Neural cell (in vitro differentiated cells): ENCODE measurements at regions not wholly inside any gene's neighbourhood (a gene's known extent, or its start where the extent isn't known, plus 50 kb on each side); places are given as distances from the start of the nearest gene placed in this dataset.

Source experiments
- H2AFZ ChIP-seq: fragments of 200-600, 300-800 bp; sonication (generic), shearing (Covaris generic); 2 replicates; pipeline ENCODE4 v1.6.0; 2014; ENCODE audit warnings: low read depth, mild to moderate bottlenecking, antibody characterized with exemption, low read length, moderate library complexity
- H3F3A ChIP-seq: fragments of 200-600 bp; shearing (Covaris generic); 2 replicates; pipeline ENCODE4 v1.6.1; 2016; ENCODE audit warnings: mild to moderate bottlenecking, moderate library complexity, mixed read lengths, antibody characterized with exemption, low read length; ENCODE audit not compliant: insufficient read depth, poor library complexity, severe bottlenecking
- H3K27ac ChIP-seq: fragments of 200-600, 300-800 bp; sonication (generic), shearing (Covaris generic); 2 replicates; pipeline ENCODE4 v1.5.1; 2014; ENCODE audit warnings: mild to moderate bottlenecking, low read length, moderate library complexity
- H3K27me3 ChIP-seq: fragments of 300-800, 200-600 bp; sonication (generic), shearing (Covaris generic); 2 replicates; pipeline ENCODE4 v1.6.0; 2014; ENCODE audit warnings: mild to moderate bottlenecking, low read depth, low read length, moderate library complexity; ENCODE audit not compliant: insufficient read depth
- H3K36me3 ChIP-seq: fragments of 300-800, 200-600 bp; sonication (generic), shearing (Covaris generic); 2 replicates; pipeline ENCODE4 v1.5.1; 2014; ENCODE audit warnings: mild to moderate bottlenecking, antibody characterized with exemption, low read length, moderate library complexity; ENCODE audit not compliant: insufficient read depth
- H3K4me2 ChIP-seq: fragments of 300-800, 200-600 bp; sonication (generic), shearing (Covaris generic); 2 replicates; pipeline ENCODE4 v1.6.0; 2014; ENCODE audit warnings: mild to moderate bottlenecking, low read length
- H3K4me3 ChIP-seq: fragments of 300-800, 200-600 bp; sonication (generic), shearing (Covaris generic); 2 replicates; pipeline ENCODE4 v1.5.1; 2014; ENCODE audit warnings: mild to moderate bottlenecking, low read length, moderate library complexity
- H3K79me2 ChIP-seq: fragments of 200-600 bp; shearing (Covaris generic); replicated peaks from 2 replicates; pipeline ENCODE4 v1.6.0; 2014; ENCODE audit warnings: mild to moderate bottlenecking, low read length, moderate library complexity; ENCODE audit not compliant: insufficient read depth
- H3K9ac ChIP-seq: fragments of 300-800, 200-600 bp; sonication (generic), shearing (Covaris generic); 2 replicates; pipeline ENCODE4 v1.6.1; 2016; ENCODE audit warnings: mild to moderate bottlenecking, low read length, mixed read lengths
- H3K9me2 ChIP-seq: fragments of 200-600 bp; shearing (Covaris generic); 2 replicates; pipeline ENCODE4 v1.6.1; 2016; ENCODE audit warnings: mild to moderate bottlenecking, low read length, mixed read lengths; ENCODE audit not compliant: insufficient read depth
- H3K9me3 ChIP-seq: fragments of 200-600, 300-800 bp; sonication (generic), shearing (Covaris generic); 2 replicates; pipeline ENCODE4 v1.6.1; 2016; ENCODE audit warnings: mild to moderate bottlenecking, mixed run types, low read length, moderate library complexity, mixed read lengths
- H4K20me1 ChIP-seq: fragments of 200-600 bp; shearing (Covaris generic); 2 replicates; pipeline ENCODE4 v1.6.1; 2016; ENCODE audit warnings: mild to moderate bottlenecking, mixed run types; ENCODE audit not compliant: insufficient read depth
- EP300 ChIP-seq: fragments of 450-650 bp; conservative IDR thresholded peaks from 2 replicates; pipeline ENCODE4 v1.6.1; 2014; ENCODE audit warnings: antibody characterized with exemption, mild to moderate bottlenecking, moderate library complexity; ENCODE audit not compliant: poor library complexity, severe bottlenecking
- EZH2 ChIP-seq: fragments of 200-600, 300-800 bp; shearing (Covaris generic), sonication (generic); IDR thresholded peaks from 2 replicates; pipeline ENCODE4 v1.6.1; 2014; ENCODE audit warnings: antibody characterized with exemption, low read length, borderline replicate concordance, mild to moderate bottlenecking; ENCODE audit not compliant: insufficient read depth, poor library complexity, severe bottlenecking
- MXI1 ChIP-seq: fragments of 450-650 bp; conservative IDR thresholded peaks from 2 replicates; pipeline ENCODE4 v1.6.1; 2014; ENCODE audit warnings: antibody characterized with exemption, mild to moderate bottlenecking; ENCODE audit not compliant: poor library complexity, severe bottlenecking
- POLR2AphosphoS5 ChIP-seq: IDR thresholded peaks from 2 replicates; pipeline ENCODE4 v1.6.1; 2012
- RAD21 ChIP-seq: fragments of 450-650 bp; conservative IDR thresholded peaks from 2 replicates; pipeline ENCODE4 v1.6.1; 2014; ENCODE audit warnings: antibody characterized with exemption, mild to moderate bottlenecking, moderate library complexity
- REST ChIP-seq: IDR thresholded peaks from 2 replicates; pipeline ENCODE4 v1.6.1; 2012; ENCODE audit warnings: borderline replicate concordance
- SMC3 ChIP-seq: fragments of 450-650 bp; conservative IDR thresholded peaks from 2 replicates; pipeline ENCODE4 v1.6.1; 2014; ENCODE audit warnings: antibody characterized with exemption, mild to moderate bottlenecking, moderate library complexity; ENCODE audit not compliant: poor library complexity
- TAF1 ChIP-seq: IDR thresholded peaks from 2 replicates; pipeline ENCODE4 v1.6.1; 2012; ENCODE audit warnings: low read depth
- TF ChIP-seq, protein P1 (sequence below): fragments of 450-650 bp; IDR thresholded peaks from 2 replicates; pipeline ENCODE4 v1.5.1; 2014; ENCODE audit warnings: antibody characterized with exemption, mild to moderate bottlenecking, moderate library complexity; ENCODE audit not compliant: poor library complexity, severe bottlenecking

DNA sequence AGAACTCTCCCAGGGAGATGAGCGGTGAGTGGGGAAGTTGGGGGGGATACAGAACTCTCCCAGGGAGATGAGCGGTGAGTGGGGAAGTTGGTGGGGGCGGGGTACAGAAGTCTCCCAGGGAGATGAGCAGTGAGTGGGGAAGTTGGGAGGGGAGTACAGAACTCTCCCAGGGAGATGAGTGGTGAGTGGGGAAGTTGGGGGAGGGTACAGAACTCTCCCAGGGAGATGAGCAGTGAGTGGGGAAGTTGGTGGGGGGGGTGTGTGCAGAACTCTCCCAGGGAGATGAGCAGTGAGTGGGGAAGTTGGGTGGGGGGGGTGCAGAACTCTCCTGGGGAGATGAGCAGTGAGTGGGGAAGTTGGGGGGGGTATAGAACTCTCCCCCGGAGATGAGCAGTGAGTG lies 186.5 kb downstream of the SHANK2 start:
- Histone ChIP-seq H3K9me3 (no peaks in the 10 kb centered on the region), H3K4me2 (no peak overlapping the region), H3K27ac (no peak overlapping the region), H3K9me2 (no peaks in the 10 kb centered on the region), H3K79me2 (no peaks in the 10 kb centered on the region), H2AFZ (no peak overlapping the region), H4K20me1 (no peaks in the 10 kb centered on the region), H3K4me3 (no peak overlapping the region), H3K27me3 (no peaks in the 10 kb centered on the region), H3F3A (no peaks in the 10 kb centered on the region), H3K9ac (no peak overlapping the region), H3K36me3 (no peaks in the 10 kb centered on the region)
- TF ChIP-seq EZH2 (no peak), RAD21 (no peak), TAF1 (no peak), EP300 (no peak), REST (no peak), POLR2AphosphoS5 (no peak), SMC3 (no peak), MXI1 (no peak)
- TF ChIP-seq, protein P1, sequence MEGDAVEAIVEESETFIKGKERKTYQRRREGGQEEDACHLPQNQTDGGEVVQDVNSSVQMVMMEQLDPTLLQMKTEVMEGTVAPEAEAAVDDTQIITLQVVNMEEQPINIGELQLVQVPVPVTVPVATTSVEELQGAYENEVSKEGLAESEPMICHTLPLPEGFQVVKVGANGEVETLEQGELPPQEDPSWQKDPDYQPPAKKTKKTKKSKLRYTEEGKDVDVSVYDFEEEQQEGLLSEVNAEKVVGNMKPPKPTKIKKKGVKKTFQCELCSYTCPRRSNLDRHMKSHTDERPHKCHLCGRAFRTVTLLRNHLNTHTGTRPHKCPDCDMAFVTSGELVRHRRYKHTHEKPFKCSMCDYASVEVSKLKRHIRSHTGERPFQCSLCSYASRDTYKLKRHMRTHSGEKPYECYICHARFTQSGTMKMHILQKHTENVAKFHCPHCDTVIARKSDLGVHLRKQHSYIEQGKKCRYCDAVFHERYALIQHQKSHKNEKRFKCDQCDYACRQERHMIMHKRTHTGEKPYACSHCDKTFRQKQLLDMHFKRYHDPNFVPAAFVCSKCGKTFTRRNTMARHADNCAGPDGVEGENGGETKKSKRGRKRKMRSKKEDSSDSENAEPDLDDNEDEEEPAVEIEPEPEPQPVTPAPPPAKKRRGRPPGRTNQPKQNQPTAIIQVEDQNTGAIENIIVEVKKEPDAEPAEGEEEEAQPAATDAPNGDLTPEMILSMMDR, result no peak

DNA sequence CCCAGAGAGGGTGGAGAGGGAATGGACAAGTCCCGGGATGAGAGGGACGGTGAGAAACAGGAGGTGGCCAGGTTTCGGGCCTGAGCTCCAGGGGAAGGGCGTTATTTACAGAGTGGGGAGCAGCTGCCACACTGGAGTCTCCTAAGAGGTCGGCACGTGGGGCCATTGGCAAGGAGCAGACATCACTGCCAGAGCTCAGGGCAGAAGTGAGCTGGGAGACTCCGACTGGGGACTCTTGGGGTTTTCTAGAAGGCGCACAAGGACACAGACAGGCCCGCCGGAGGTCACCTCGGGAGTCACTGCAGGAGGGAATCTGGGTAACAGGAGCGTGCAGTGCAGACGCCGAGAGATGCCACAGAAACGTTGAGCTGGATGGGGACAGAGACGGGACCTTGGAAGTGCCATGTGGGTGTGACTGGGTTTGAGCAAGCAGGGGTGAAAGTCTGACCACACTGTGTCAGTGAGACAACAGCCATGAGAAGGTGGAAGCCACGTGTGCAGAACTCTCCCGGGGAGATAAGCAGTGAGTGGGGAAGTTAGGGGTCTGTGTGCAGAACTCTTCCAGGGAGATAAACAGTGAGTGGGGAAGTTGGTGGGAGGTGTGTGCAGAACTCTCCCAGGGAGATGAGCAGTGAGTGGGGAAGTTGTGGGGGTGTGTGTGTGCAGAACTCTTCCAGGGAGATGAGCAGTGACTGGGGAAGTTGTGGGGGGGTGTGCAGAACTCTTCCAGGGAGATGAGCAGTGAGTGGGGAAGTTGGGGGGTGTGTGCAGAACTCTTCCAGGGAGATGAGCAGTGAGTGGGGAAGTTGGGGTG lies 187.5 kb downstream of the SHANK2 start:
- H3K9me2 ChIP-seq, result no peaks in the 10 kb centered on the region
- H3K4me2 ChIP-seq, result no peak overlapping the region
- no peaks in the 10 kb centered on the region for H4K20me1 ChIP-seq
- no peaks in the 10 kb centered on the region for H3K79me2 ChIP-seq
- H3K27ac ChIP-seq, result no peak overlapping the region
- no peaks in the 10 kb centered on the region for H3K27me3 ChIP-seq
- H3K9ac ChIP-seq, result no peak overlapping the region
- H3K4me3 ChIP-seq, result no peak overlapping the region
- H3K9me3 ChIP-seq, result no peaks in the 10 kb centered on the region
- TF ChIP-seq EP300 (no peak), TAF1 (no peak), REST (no peak), MXI1 (no peak), SMC3 (no peak), RAD21 (no peak), EZH2 (no peak), POLR2AphosphoS5 (no peak)
- TF ChIP-seq, protein P1, result no peak
- no peaks in the 10 kb centered on the region for H3K36me3 ChIP-seq
- no peaks in the 10 kb centered on the region for H3F3A ChIP-seq
- H2AFZ ChIP-seq, result no peak overlapping the region
